ENCODE measurements at regions not wholly inside any gene's neighbourhood (a gene's known extent, or its start where the extent isn't known, plus 50 kb on each side); places are given as distances from the start of the nearest gene placed in this dataset.

GRCh38 chr6:146989860-146990259, 214.4 kb upstream of the STXBP5 start:
- TF ChIP-seq CTCF (IDR thresholded peaks at IDR 0.05) (no peak), POLR2A (IDR thresholded peaks at IDR 0.05) (no peak), EP300 (IDR thresholded peaks at IDR 0.05) (no peak)

Measured in ovary (tissue), 3 donors.